ENCODE measurements at regions not wholly inside any gene's neighbourhood (a gene's known extent, or its start where the extent isn't known, plus 50 kb on each side); places are given as distances from the start of the nearest gene placed in this dataset.

DNA sequence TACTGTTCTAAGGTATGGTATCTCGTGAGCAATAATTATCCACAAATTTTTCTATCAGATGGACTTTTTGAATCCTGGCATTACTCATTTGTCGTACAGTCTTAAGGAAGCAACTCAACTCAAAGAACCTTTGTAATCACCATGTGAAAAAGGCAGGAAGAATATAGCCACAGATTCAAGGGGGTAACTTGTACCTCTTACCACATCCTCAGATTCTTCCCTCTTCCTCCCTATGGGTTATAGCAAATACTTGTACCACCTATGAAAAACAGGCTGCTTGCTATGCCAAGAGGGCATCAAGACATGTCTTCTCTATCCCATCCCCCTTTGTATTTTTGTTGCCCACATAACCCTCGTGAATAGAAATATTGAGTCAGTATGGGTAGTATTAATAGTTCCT lies 616.6 kb upstream of the USP24 start:
- TF ChIP-seq CREB1 (IDR thresholded peaks at IDR 0.05; ENCODE audit: low read depth), result no peak

DNA sequence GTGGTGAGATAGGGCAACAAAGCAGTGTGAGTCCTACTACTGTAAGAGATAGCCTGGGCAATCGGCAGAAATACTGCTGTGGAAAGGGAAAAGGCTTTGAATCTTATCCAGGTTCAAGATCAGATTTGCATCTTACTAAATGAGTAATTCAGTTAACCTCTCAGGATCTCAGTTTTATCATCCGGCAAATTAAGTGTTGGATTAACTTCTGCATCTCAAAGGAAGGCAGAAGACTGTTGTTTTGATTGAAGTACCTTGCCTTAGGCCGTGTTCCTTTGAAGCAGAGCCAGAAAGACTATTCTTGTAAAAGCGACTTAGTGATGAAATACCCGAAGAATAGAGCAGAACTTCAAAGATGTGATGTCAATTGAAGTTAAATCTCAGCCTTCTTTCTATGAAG lies 612.9 kb upstream of the USP24 start:
- TF ChIP-seq, protein P1, sequence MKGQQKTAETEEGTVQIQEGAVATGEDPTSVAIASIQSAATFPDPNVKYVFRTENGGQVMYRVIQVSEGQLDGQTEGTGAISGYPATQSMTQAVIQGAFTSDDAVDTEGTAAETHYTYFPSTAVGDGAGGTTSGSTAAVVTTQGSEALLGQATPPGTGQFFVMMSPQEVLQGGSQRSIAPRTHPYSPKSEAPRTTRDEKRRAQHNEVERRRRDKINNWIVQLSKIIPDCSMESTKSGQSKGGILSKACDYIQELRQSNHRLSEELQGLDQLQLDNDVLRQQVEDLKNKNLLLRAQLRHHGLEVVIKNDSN (IDR thresholded peaks at IDR 0.05), result no peak
- TF ChIP-seq CREB1 (IDR thresholded peaks at IDR 0.05; ENCODE audit: low read depth) (no peak), TCF12 (IDR thresholded peaks at IDR 0.05; ENCODE audit: low read depth) (no peak)
- TF ChIP-seq, protein P2, sequence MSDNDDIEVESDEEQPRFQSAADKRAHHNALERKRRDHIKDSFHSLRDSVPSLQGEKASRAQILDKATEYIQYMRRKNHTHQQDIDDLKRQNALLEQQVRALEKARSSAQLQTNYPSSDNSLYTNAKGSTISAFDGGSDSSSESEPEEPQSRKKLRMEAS (IDR thresholded peaks at IDR 0.05), result no peak

DNA sequence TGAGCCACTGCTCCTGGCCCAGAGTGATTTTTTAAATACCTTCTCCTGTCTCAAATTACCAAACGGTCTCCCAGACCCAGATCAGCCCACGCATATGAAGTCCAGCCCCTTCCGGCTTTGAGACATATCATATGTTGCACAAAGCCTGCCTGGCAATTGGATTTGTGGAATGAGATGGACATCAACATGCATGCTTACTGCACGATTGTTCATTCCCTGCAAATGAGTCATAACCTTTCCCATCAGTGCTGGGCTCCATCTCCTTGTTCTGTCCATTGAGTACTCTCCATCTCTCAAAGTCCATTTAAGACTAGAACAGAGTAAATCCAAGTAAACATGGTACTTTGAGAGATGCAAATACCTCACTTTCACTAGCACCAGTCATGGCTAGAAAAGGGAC lies 612.2 kb upstream of the USP24 start:
- TF ChIP-seq TAF1 (IDR thresholded peaks at IDR 0.05; ENCODE audit: low read depth) (no peak), RAD21 (IDR thresholded peaks at IDR 0.05; ENCODE audit: low read depth) (no peak), EP300 (IDR thresholded peaks at IDR 0.05; ENCODE audit: borderline replicate concordance) (no peak), NFIC (IDR thresholded peaks at IDR 0.05) (no peak), YY1 (IDR thresholded peaks at IDR 0.05; ENCODE audit: low read depth) (no peak), TCF12 (IDR thresholded peaks at IDR 0.05; ENCODE audit: low read depth) (no peak), EGR1 (IDR thresholded peaks at IDR 0.05) (no peak), CREB1 (IDR thresholded peaks at IDR 0.05; ENCODE audit: low read depth) (no peak), FOXM1 (IDR thresholded peaks at IDR 0.05; ENCODE audit: borderline replicate concordance, low read depth) (no peak), CEBPB (IDR thresholded peaks at IDR 0.05) (no peak)
- TF ChIP-seq, protein P3, sequence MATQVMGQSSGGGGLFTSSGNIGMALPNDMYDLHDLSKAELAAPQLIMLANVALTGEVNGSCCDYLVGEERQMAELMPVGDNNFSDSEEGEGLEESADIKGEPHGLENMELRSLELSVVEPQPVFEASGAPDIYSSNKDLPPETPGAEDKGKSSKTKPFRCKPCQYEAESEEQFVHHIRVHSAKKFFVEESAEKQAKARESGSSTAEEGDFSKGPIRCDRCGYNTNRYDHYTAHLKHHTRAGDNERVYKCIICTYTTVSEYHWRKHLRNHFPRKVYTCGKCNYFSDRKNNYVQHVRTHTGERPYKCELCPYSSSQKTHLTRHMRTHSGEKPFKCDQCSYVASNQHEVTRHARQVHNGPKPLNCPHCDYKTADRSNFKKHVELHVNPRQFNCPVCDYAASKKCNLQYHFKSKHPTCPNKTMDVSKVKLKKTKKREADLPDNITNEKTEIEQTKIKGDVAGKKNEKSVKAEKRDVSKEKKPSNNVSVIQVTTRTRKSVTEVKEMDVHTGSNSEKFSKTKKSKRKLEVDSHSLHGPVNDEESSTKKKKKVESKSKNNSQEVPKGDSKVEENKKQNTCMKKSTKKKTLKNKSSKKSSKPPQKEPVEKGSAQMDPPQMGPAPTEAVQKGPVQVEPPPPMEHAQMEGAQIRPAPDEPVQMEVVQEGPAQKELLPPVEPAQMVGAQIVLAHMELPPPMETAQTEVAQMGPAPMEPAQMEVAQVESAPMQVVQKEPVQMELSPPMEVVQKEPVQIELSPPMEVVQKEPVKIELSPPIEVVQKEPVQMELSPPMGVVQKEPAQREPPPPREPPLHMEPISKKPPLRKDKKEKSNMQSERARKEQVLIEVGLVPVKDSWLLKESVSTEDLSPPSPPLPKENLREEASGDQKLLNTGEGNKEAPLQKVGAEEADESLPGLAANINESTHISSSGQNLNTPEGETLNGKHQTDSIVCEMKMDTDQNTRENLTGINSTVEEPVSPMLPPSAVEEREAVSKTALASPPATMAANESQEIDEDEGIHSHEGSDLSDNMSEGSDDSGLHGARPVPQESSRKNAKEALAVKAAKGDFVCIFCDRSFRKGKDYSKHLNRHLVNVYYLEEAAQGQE (IDR thresholded peaks at IDR 0.05; ENCODE audit: low read depth), result no peak
- TF ChIP-seq, protein P2 (IDR thresholded peaks at IDR 0.05), result no peak
- TF ChIP-seq, protein P1 (IDR thresholded peaks at IDR 0.05), result no peak

DNA sequence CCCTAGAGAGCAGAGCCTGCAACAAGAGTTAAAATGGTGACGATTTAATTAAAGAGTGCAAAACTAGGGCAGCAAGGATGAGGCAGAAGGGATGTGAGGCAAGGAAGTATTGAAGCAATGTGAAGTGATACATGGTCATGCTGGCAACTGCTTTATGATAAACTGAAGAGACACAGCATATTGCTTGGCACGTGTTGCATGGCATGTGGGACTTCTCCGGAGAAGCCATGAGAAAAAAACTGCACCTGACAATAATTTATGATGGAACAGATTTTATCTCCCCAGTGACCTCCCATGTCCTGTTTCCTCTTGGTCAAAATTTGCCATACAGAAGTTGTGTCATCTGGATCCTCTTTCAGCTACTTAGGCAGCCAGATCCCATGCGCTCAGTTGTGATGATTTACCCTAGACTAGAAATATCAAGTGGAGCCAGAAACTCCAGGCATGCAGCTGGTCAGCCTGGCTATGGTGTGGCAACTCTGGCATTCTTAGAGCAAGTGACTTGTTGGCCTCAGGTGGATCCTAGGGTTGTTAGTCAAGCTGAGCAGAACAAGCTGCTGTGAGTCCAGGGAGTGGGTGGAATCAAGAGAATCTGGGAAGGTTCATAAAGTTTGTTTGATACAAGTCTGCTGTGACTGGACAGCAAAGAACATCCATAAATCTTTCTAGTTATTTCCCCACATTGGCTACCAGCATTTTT lies 611.4 kb upstream of the USP24 start:
- TF ChIP-seq, protein P3 (IDR thresholded peaks at IDR 0.05; ENCODE audit: low read depth), result no peak
- TF ChIP-seq CREB1 (IDR thresholded peaks at IDR 0.05; ENCODE audit: low read depth) (no peak), TEAD4 (IDR thresholded peaks at IDR 0.05) (no peak), EP300 (IDR thresholded peaks at IDR 0.05; ENCODE audit: borderline replicate concordance) (no peak), NFIC (IDR thresholded peaks at IDR 0.05) (no peak), FOXM1 (IDR thresholded peaks at IDR 0.05; ENCODE audit: borderline replicate concordance, low read depth) (no peak), TCF12 (IDR thresholded peaks at IDR 0.05; ENCODE audit: low read depth) (no peak), YY1 (IDR thresholded peaks at IDR 0.05; ENCODE audit: low read depth) (no peak), EGR1 (IDR thresholded peaks at IDR 0.05) (no peak), TAF1 (IDR thresholded peaks at IDR 0.05; ENCODE audit: low read depth) (no peak), RAD21 (IDR thresholded peaks at IDR 0.05; ENCODE audit: low read depth) (no peak), ZBTB7A (IDR thresholded peaks at IDR 0.05; ENCODE audit: low read depth) (no peak), CEBPB (IDR thresholded peaks at IDR 0.05) (no peak)
- TF ChIP-seq, protein P2 (IDR thresholded peaks at IDR 0.05), result no peak
- TF ChIP-seq, protein P1 (IDR thresholded peaks at IDR 0.05), result no peak

DNA sequence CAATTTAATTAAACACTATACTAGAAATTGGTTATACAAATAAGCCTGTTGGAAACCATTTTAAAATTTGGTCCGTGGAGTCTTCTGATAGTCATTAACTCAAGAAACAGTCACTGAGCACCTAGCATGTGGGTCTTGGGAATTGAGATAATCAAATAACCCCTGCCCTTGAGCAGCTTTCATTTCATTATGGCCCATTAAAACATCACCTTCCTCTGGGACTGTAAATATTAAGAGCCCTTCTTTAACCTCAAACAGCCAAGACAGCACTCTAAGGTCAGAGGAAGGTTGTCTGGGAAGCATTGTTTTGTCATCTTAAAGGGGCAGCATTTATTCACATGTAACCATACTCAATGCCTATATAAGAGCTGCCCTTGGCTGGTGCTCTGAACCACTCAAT lies 610.3 kb upstream of the USP24 start:
- TF ChIP-seq CEBPB (IDR thresholded peaks at IDR 0.05) (no peak), RAD21 (IDR thresholded peaks at IDR 0.05; ENCODE audit: low read depth) (no peak), TAF1 (IDR thresholded peaks at IDR 0.05; ENCODE audit: low read depth) (no peak), FOXM1 (IDR thresholded peaks at IDR 0.05; ENCODE audit: borderline replicate concordance, low read depth) (no peak), YY1 (IDR thresholded peaks at IDR 0.05; ENCODE audit: low read depth) (no peak), CREB1 (IDR thresholded peaks at IDR 0.05; ENCODE audit: low read depth) (no peak)

DNA sequence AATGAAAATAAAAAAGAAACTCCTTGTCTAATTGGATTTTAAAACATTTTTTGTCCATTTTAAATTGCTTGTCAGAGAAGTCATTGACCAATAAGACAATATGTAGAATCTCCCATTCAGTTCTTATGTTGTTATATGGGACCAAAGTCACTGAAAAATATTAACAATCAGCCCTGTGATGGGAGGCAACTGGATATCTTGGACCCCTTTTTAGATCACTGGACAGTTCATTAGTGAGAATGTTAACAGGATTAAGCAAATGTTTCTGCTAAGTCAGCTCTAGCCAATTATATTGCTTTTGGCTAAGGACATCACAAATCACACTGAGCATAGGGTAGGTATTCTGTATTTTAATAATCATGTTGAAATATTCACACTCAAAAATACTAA lies 609.1 kb upstream of the USP24 start:
- TF ChIP-seq, protein P1 (IDR thresholded peaks at IDR 0.05), result no peak
- TF ChIP-seq EGR1 (IDR thresholded peaks at IDR 0.05), result no peak
- no peak for TF ChIP-seq CEBPB (IDR thresholded peaks at IDR 0.05)
- no peak for TF ChIP-seq TEAD4 (IDR thresholded peaks at IDR 0.05)
- no peak for TF ChIP-seq YY1 (IDR thresholded peaks at IDR 0.05; ENCODE audit: low read depth)
- no peak for TF ChIP-seq CREB1 (IDR thresholded peaks at IDR 0.05; ENCODE audit: low read depth)
- TF ChIP-seq NFIC (IDR thresholded peaks at IDR 0.05), result no peak
- TF ChIP-seq RAD21 (IDR thresholded peaks at IDR 0.05; ENCODE audit: low read depth), result no peak
- TF ChIP-seq, protein P2 (IDR thresholded peaks at IDR 0.05), result no peak
- TF ChIP-seq ZBTB7A (IDR thresholded peaks at IDR 0.05; ENCODE audit: low read depth), result no peak
- TF ChIP-seq FOXM1 (IDR thresholded peaks at IDR 0.05; ENCODE audit: borderline replicate concordance, low read depth), result no peak
- TF ChIP-seq, protein P3 (IDR thresholded peaks at IDR 0.05; ENCODE audit: low read depth), result no peak
- TF ChIP-seq TCF12 (IDR thresholded peaks at IDR 0.05; ENCODE audit: low read depth), result no peak
- TF ChIP-seq TAF1 (IDR thresholded peaks at IDR 0.05; ENCODE audit: low read depth), result no peak
- no peak for TF ChIP-seq EP300 (IDR thresholded peaks at IDR 0.05; ENCODE audit: borderline replicate concordance)
